GM12892 (cell line): ENCODE measurements at regions not wholly inside any gene's neighbourhood (a gene's known extent, or its start where the extent isn't known, plus 50 kb on each side); places are given as distances from the start of the nearest gene placed in this dataset.

Experiments
- POLR2A ChIP-seq: IDR thresholded peaks from 2 replicates; pipeline ENCODE4 v1.6.1; 2011; ENCODE audit warnings: low read depth, low read length, control low read depth
- POLR2AphosphoS5 ChIP-seq: IDR thresholded peaks from 2 replicates; pipeline ENCODE4 v1.6.1; 2011; ENCODE audit warnings: low read depth, low read length, control low read depth
- TAF1 ChIP-seq: IDR thresholded peaks from 2 replicates; pipeline ENCODE4 v1.6.1; 2011; ENCODE audit warnings: low read depth, mild to moderate bottlenecking, control low read depth, low read length, borderline replicate concordance

DNA sequence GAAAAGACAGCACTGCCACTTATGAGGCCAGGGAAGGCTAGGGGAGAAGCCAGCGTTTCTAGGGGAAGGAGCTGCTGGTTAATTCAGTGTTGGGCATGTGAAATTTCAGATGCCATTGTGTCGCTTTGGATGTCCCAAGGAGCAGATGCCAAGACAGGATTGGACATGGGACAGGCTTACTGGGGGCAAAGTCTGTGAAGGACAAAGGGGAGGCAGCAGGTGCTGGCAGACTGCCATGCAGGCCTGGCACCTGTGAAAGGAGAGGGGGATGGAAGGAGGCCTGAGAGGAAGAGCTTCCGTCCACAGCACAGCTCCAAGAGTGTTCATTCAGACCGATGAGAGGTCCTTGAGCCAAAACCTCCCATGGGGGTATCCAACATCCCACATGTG, 255.5 kb upstream of the RPL38 start:
- TF ChIP-seq POLR2A = no peak
- TF ChIP-seq POLR2AphosphoS5 = no peak
- TF ChIP-seq TAF1 = no peak
